Endothelial cell of umbilical vein (primary cell): ENCODE measurements at regions not wholly inside any gene's neighbourhood (a gene's known extent, or its start where the extent isn't known, plus 50 kb on each side); places are given as distances from the start of the nearest gene placed in this dataset.

Experiments used
- BruUV-seq: library from RNA; stranded (reverse); fragments of 400-500 nt; replicated peaks from 2 replicates; lab custom pipeline; 2021; lab: Mats Ljungman, UMichigan
- CTCF ChIA-PET: fragments of 300-600, 350-600 bp; sonication (Branson Sonifier 250); formaldehyde crosslinking; loops from one replicate; lab custom pipeline; 2021; ENCODE audit warnings: antibody characterized with exemption, inconsistent platforms; lab: Charles Lee
- POLR2A ChIA-PET: fragments of 300-600, 350-600 bp; sonication (Branson Sonifier 250); formaldehyde crosslinking; loops from one replicate; lab custom pipeline; 2021; ENCODE audit warnings: antibody characterized with exemption, inconsistent platforms; lab: Charles Lee
- DNase-seq: peaks from one replicate; pipeline ENCODE4 v3.0.0-alpha.2; 2011; ENCODE audit warnings: low read depth, low spot score
- FAIRE-seq: peaks from 2 replicates; lab custom pipeline; 2011; peaks lifted over from hg19 to GRCh38; lab: Jason Lieb, UNC
- H2AFZ ChIP-seq: 2 replicates; pipeline ENCODE4 v1.6.0; 2012; ENCODE audit warnings: low read depth, low read length, control low read depth, inconsistent platforms
- H3K27ac ChIP-seq: 2 replicates; pipeline ENCODE4 v1.5.1; 2011; ENCODE audit warnings: low read depth, mild to moderate bottlenecking, control low read depth, low read length, moderate library complexity; ENCODE audit not compliant: insufficient read depth
- H3K27me3 ChIP-seq, 2 experiments: 2 replicates each; pipeline versions ENCODE4 v1.6.0 to v1.6.1; 2011; ENCODE audit warnings: low read length in 2 of 2, mixed read lengths in 1 of 2; ENCODE audit not compliant: control insufficient read depth in 2 of 2, insufficient read depth in 2 of 2
- H3K36me3 ChIP-seq, 2 experiments: 2 replicates in 1 of 2; 3 replicates in 1 of 2; pipeline ENCODE4 v1.5.1; 2011; ENCODE audit warnings: low read length in 2 of 2, mild to moderate bottlenecking in 1 of 2, moderate library complexity in 1 of 2; ENCODE audit not compliant: control insufficient read depth in 2 of 2, insufficient read depth in 2 of 2; ENCODE audit errors: extremely low read depth in 1 of 2
- H3K4me1 ChIP-seq: 3 replicates; pipeline ENCODE4 v1.5.1; 2011; ENCODE audit warnings: mild to moderate bottlenecking, low read length; ENCODE audit not compliant: control insufficient read depth, insufficient read depth; ENCODE audit errors: extremely low read depth
- H3K4me2 ChIP-seq: 2 replicates; pipeline ENCODE4 v1.6.1; 2011; ENCODE audit warnings: low read length, control low read depth, mixed read lengths; ENCODE audit not compliant: insufficient read depth
- H3K4me3 ChIP-seq, 3 experiments: fragments of 200-600 bp in 1 of 3; sonication (generic), shearing (Covaris generic) in 1 of 3; replicated peaks in 1 of 3; 2 replicates each; pipeline ENCODE4 v1.5.1; 2011 to 2016; ENCODE audit warnings: control low read depth in 3 of 3, low read length in 3 of 3, mild to moderate bottlenecking in 2 of 3, inconsistent platforms in 1 of 3, low read depth in 1 of 3, moderate library complexity in 1 of 3; ENCODE audit not compliant: insufficient read depth in 1 of 3
- H3K79me2 ChIP-seq: 2 replicates; pipeline ENCODE4 v1.6.0; 2012; ENCODE audit warnings: low read length, inconsistent platforms; ENCODE audit not compliant: control insufficient read depth, insufficient read depth
- H3K9ac ChIP-seq: replicated peaks from 2 replicates; pipeline ENCODE3; 2011; ENCODE audit warnings: low read length, control low read depth; ENCODE audit not compliant: insufficient read depth; ENCODE audit errors: extremely low read depth
- H3K9me1 ChIP-seq: replicated peaks from 3 replicates; pipeline ENCODE4 v1.6.0; 2011; ENCODE audit warnings: mild to moderate bottlenecking, low read length; ENCODE audit not compliant: control insufficient read depth, insufficient read depth; ENCODE audit errors: extremely low read depth
- H3K9me3 ChIP-seq: replicated peaks from 2 replicates; pipeline ENCODE4 v1.5.1; 2012; ENCODE audit warnings: low read length, inconsistent platforms; ENCODE audit not compliant: control insufficient read depth, insufficient read depth
- H4K20me1 ChIP-seq: replicated peaks from 2 replicates; pipeline ENCODE3; 2011; ENCODE audit warnings: mild to moderate bottlenecking, low read length; ENCODE audit not compliant: control insufficient read depth, insufficient read depth; ENCODE audit errors: extremely low read depth
- GATA2 ChIP-seq: IDR thresholded peaks from 2 replicates; pipeline ENCODE4 v1.7.0; 2011; ENCODE audit warnings: low read depth, mild to moderate bottlenecking, moderate library complexity, mixed read lengths, low read length; ENCODE audit not compliant: insufficient read length, insufficient read depth
- JUN ChIP-seq: IDR thresholded peaks from 2 replicates; pipeline ENCODE4 v1.6.1; 2011; ENCODE audit warnings: borderline replicate concordance, low read depth; ENCODE audit not compliant: insufficient read length, insufficient read depth
- MYC ChIP-seq: IDR thresholded peaks from one replicate; pipeline ENCODE4 v1.6.1; 2011; ENCODE audit warnings: mild to moderate bottlenecking, low read depth, low read length
- POLR2A ChIP-seq: IDR thresholded peaks from 2 replicates; pipeline ENCODE4 v1.6.1; 2012; ENCODE audit warnings: low read depth, mild to moderate bottlenecking, control low read depth, low read length
- POLR2AphosphoS5 ChIP-seq: IDR thresholded peaks from 2 replicates; pipeline ENCODE4 v1.6.1; 2012; ENCODE audit warnings: low read depth, mild to moderate bottlenecking, control low read depth, low read length, moderate library complexity; ENCODE audit not compliant: insufficient read depth
- dilution Hi-C: fragments of 300-500 bp; cut with MboI; formaldehyde crosslinking; loops from one replicate; pipeline ENCODE4 v1.15.0; 2019; ENCODE audit warnings: low sequenced_read_pairs; ENCODE audit not compliant: extremely low pct_ligation_motif_present
- intact Hi-C: fragments of 100-400 bp; cut with micrococcal nuclease; formaldehyde crosslinking; loops from one replicate; pipeline ENCODE4 v1.10.0; 2022
- TF ChIP-seq, protein P1 (sequence below): IDR thresholded peaks from 2 replicates; pipeline ENCODE4 v1.6.1; 2011; ENCODE audit not compliant: insufficient read depth, insufficient read length

DNA sequence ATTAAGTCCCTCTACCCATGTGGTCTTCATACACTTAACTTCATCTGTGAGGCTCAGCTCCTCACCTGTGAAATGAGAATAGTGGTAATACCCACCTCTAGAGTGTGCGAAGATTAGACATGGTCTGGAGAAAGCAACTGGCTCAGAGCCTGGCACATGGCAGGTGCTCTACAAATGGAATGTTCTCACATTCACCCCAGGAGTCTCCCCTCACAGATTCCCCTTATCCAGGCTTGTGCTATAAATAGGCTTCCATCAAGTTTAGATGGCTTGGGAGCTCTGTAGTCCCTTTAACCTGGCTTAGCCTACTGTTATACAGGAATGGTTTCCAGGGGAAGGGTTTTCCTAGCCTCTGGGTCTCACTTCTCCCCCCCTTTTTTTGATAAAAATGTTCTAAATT is 455.9 kb downstream of the RNF144A start:
- H2AFZ ChIP-seq, result no peak overlapping the region
- FAIRE-seq (no peak), DNase-seq (no peak)
- no peaks in the 10 kb centered on the region for H3K27me3 ChIP-seq
- no peak for TF ChIP-seq MYC
- CTCF ChIA-PET, result no interaction called here
- H3K4me2 ChIP-seq, result no peak overlapping the region
- no peaks in the 10 kb centered on the region for H3K9me3 ChIP-seq
- no peaks in the 10 kb centered on the region for H3K36me3 ChIP-seq
- dilution Hi-C loops (no loop called here), intact Hi-C loops (no loop called here)
- H3K4me1 ChIP-seq, result no peaks in the 10 kb centered on the region
- no peaks in the 10 kb centered on the region for H3K79me2 ChIP-seq
- H3K9me1 ChIP-seq, result no peaks in the 10 kb centered on the region
- no peak overlapping the region for H3K9ac ChIP-seq
- no peak overlapping the region for H3K4me3 ChIP-seq
- no TSS peak for BruUV-seq
- no peak overlapping the region for H3K27ac ChIP-seq
- H4K20me1 ChIP-seq, result no peaks in the 10 kb centered on the region
- POLR2A ChIA-PET, result no interaction called here

DNA sequence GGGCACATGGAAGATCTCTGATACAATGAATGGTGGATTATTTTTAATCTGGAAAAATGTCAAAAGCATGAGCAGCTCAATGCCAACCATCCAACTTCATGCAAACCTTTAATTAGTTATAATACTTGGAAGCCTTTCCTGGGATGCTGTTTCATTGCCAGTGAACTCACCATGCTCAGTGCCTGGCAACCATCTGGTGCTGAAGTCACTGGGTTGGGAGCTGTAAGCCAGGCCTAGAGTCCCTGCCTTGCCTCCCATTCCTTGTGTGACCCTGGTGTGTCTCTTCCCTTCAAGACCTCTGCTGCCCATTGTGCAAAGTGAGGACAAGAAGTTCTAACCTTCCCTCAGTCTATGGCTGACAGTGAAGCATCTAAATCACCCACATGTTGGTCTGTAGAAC is 458.7 kb downstream of the RNF144A start:
- Histone ChIP-seq H4K20me1 (no peaks in the 10 kb centered on the region), H3K79me2 (no peaks in the 10 kb centered on the region), H3K4me3 (no peak overlapping the region), H3K9ac (no peak overlapping the region), H3K4me1 (no peaks in the 10 kb centered on the region), H3K27ac (no peak overlapping the region), H3K27me3 (no peaks in the 10 kb centered on the region), H3K4me2 (no peak overlapping the region), H3K9me3 (no peaks in the 10 kb centered on the region), H2AFZ (no peak overlapping the region), H3K9me1 (no peaks in the 10 kb centered on the region), H3K36me3 (no peaks in the 10 kb centered on the region)
- dilution Hi-C loops (no loop called here), intact Hi-C loops (no loop called here)
- DNase-seq, result no peak
- ChIA-PET CTCF (no interaction called here), POLR2A (no interaction called here)
- TF ChIP-seq POLR2AphosphoS5 (no peak), JUN (no peak), GATA2 (no peak), POLR2A (no peak)
- TF ChIP-seq, protein P1, sequence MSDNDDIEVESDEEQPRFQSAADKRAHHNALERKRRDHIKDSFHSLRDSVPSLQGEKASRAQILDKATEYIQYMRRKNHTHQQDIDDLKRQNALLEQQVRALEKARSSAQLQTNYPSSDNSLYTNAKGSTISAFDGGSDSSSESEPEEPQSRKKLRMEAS, result no peak
- no peak for FAIRE-seq
- BruUV-seq, result no TSS peak
